GM12801 (cell line): ENCODE measurements at regions not wholly inside any gene's neighbourhood (a gene's known extent, or its start where the extent isn't known, plus 50 kb on each side); places are given as distances from the start of the nearest gene placed in this dataset.

Source experiments
- CTCF ChIP-seq: IDR thresholded peaks from one replicate; pipeline ENCODE4 v1.5.1; 2011; ENCODE audit warnings: control low read depth; ENCODE audit not compliant: insufficient read length; ENCODE audit errors: extremely low read depth

- TF ChIP-seq CTCF, result no peak
Measured at GRCh38 chr3:6717026-6717943, 143.6 kb upstream of the GRM7 start.

GRCh38 chr3:6719999-6720398 lies 140.9 kb upstream of the GRM7 start:
- no peak for TF ChIP-seq CTCF

- TF ChIP-seq CTCF, result no peak
Measured at GRCh38 chr3:6721491-6721890, 139.4 kb upstream of the GRM7 start.

- TF ChIP-seq CTCF, result no peak
Measured at GRCh38 chr3:6723205-6723604, 137.7 kb upstream of the GRM7 start.

GRCh38 chr3:6726811-6727210 lies 134.1 kb upstream of the GRM7 start:
- TF ChIP-seq CTCF, result no peak

- no peak for TF ChIP-seq CTCF
Measured at GRCh38 chr3:6732807-6733206, 128.1 kb upstream of the GRM7 start.

GRCh38 chr3:6733699-6734394 lies 127.1 kb upstream of the GRM7 start:
- TF ChIP-seq CTCF, result no peak
